Immature natural killer cell (primary cell): ENCODE measurements at regions not wholly inside any gene's neighbourhood (a gene's known extent, or its start where the extent isn't known, plus 50 kb on each side); places are given as distances from the start of the nearest gene placed in this dataset.

Source experiments
- DNase-seq, 3 donors: peaks; one replicate each; pipeline ENCODE4 v3.0.0; 2022; ENCODE audit warnings: mixed read lengths in 1 of 3
- H3K27ac Mint-ChIP-seq, 6 donors: one replicate each; pipeline ENCODE4 v1.8.0; 2020; ENCODE audit warnings: mixed read lengths in 6 of 6, mild to moderate bottlenecking in 5 of 6, inconsistent platforms in 4 of 6, moderate library complexity in 3 of 6
- H3K27me3 Mint-ChIP-seq, 3 donors: one replicate each; pipeline ENCODE4 v1.8.0; 2020 to 2021; ENCODE audit warnings: low read depth in 3 of 3, mild to moderate bottlenecking in 3 of 3, mixed read lengths in 3 of 3, moderate library complexity in 3 of 3, inconsistent platforms in 1 of 3
- H3K36me3 Mint-ChIP-seq, 3 donors: one replicate each; pipeline ENCODE4 v1.8.0; 2020; ENCODE audit warnings: mixed read lengths in 3 of 3, inconsistent platforms in 2 of 3, mild to moderate bottlenecking in 2 of 3
- H3K4me1 Mint-ChIP-seq, 2 donors: one replicate each; pipeline ENCODE4 v1.8.0; 2020; ENCODE audit warnings: inconsistent platforms in 2 of 2, mild to moderate bottlenecking in 2 of 2, mixed read lengths in 2 of 2, moderate library complexity in 1 of 2
- H3K4me3 Mint-ChIP-seq, 5 donors: one replicate each; pipeline ENCODE4 v1.8.0; 2020; ENCODE audit warnings: mild to moderate bottlenecking in 5 of 5, mixed read lengths in 5 of 5, inconsistent platforms in 3 of 5, moderate library complexity in 3 of 5
- H3K9me3 Mint-ChIP-seq, 6 donors: one replicate each; pipeline ENCODE4 v1.8.0; 2020; ENCODE audit warnings: mild to moderate bottlenecking in 6 of 6, mixed read lengths in 6 of 6, inconsistent platforms in 4 of 6, moderate library complexity in 3 of 6

DNA sequence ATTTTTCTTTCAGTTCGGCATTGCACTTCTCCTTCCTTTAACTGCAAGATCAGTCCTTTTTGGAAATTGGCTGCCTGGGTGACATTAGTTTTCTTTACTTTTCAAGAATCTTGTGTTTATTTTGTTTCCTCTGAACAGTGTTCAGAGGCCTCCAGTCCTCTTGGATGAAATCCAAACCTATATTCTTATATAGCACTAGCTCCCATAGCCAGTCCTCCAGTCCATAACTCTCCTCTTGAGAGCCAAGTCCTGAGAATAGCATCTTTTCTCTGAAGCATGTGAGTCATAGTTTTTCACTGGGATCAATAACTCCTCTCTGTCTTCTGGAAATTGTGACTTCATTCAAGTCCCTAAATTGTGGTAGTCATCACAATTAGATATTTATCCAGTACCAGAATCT, 357.5 kb downstream of the RAPGEF2 start:
- H3K4me1 Mint-ChIP-seq, result no peaks in the 10 kb centered on the region
- no peaks in the 10 kb centered on the region for H3K36me3 Mint-ChIP-seq
- no peak for DNase-seq
- peaks cover 0 to 6% (median 0%) of the 10 kb centered on the region in 3 donors for H3K27me3 Mint-ChIP-seq
- H3K9me3 Mint-ChIP-seq, result peaks cover 2 to 26% (median 12%) of the 10 kb centered on the region in 6 donors
- H3K4me3 Mint-ChIP-seq, result no peak overlapping the region
- H3K27ac Mint-ChIP-seq, result no peak overlapping the region

DNA sequence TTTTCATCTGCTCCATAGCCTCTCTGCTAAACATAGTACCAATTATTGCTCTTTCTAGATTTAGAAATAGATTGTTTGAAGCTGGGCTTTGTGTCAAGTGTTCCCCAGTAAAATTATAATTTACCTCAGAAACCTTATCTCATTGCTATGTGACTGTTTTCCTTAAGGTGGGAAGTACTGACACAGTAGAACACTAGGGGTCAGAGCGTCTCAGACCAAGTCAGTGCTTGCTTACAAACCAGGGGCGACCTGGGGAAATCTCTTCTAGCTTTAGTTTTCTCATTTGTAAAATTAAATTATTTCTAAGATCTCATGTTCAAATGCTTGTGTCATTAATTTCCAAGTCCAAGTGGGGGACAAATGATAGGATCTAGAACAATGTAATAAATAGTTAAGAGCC, 360.4 kb downstream of the RAPGEF2 start:
- peaks cover 3 to 26% (median 12%) of the 10 kb centered on the region in 6 donors for H3K9me3 Mint-ChIP-seq
- no peak overlapping the region for H3K27ac Mint-ChIP-seq
- DNase-seq, result no peak
- H3K4me1 Mint-ChIP-seq, result no peaks in the 10 kb centered on the region
- peaks cover 0 to 9% (median 4%) of the 10 kb centered on the region in 3 donors for H3K27me3 Mint-ChIP-seq
- H3K36me3 Mint-ChIP-seq, result no peaks in the 10 kb centered on the region
- H3K4me3 Mint-ChIP-seq, result no peak overlapping the region

DNA sequence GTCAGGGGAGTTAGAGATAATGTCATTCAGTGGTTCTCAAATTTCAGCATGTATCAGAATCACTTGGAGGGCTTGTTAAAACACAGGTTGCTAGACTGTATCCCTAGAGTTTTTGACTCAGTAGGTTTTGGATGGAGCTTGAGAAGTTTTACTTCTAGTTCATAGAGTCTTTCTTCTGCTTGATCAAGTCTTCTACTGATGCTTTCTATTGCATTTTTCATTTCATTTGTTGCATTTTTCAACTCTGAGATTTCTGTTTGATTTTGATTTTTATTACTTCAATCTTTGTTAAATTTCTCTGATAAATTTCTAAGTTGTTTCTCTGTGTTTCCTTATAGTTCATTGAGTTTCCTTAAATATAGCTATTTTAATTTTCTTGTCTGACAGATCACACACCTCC, 361.4 kb downstream of the RAPGEF2 start:
- Mint-ChIP-seq H3K27ac (no peak overlapping the region), H3K9me3 (peaks cover 3 to 26% (median 12%) of the 10 kb centered on the region in 6 donors), H3K4me3 (no peak overlapping the region), H3K4me1 (no peaks in the 10 kb centered on the region), H3K27me3 (peaks cover 0 to 10% (median 4%) of the 10 kb centered on the region in 3 donors), H3K36me3 (no peaks in the 10 kb centered on the region)
- DNase-seq, result no peak

DNA sequence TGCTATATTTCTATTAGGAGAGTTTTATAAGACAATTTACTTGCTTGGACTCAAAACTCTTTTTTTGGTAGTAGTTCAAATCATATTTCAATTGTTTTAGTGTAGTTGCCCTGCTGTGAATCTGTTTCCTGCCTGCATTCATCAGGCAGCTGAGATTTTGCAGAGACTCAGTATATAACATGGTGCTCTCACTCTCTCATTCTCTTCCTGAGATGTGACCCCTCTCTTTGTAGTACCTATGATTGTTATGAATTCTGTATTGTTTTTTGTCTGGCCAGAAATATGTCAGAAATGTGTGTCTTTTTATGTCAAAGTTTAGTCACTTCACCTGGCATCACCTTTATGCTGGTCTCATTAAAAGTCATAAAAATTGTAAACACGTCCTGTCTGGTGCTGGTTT, 374.0 kb downstream of the RAPGEF2 start:
- peaks cover 2 to 5% (median 4%) of the 10 kb centered on the region in 3 donors for H3K27me3 Mint-ChIP-seq

DNA sequence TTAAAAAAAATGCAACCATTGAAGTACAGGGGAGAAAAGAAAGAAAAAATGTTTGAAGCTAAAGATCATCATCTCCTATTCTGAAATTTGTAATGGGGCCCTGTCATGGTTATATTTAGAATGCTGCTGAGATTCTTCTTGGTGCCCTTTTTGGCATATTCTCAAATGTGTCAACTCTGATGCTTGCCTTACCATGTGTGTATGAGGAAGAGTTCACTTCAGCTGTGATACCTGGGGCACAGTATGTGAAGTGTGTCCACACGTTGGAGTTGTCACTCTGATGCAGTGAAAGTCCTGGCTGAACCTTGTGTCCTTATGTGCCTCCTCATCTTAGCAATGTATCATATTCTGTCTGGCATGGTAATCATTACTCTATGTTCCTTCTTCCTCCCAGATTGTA, 377.9 kb downstream of the RAPGEF2 start:
- Mint-ChIP-seq H3K4me3 (no peak overlapping the region), H3K27ac (no peak overlapping the region), H3K4me1 (no peaks in the 10 kb centered on the region)

More for the DNA sequence above, 374.0 kb downstream of the RAPGEF2 start:
- peaks cover 0 to 6% (median 0%) of the 10 kb centered on the region in 6 donors for H3K9me3 Mint-ChIP-seq
- no peak for DNase-seq
- no peak overlapping the region for H3K4me3 Mint-ChIP-seq
- no peaks in the 10 kb centered on the region for H3K4me1 Mint-ChIP-seq
- no peaks in the 10 kb centered on the region for H3K36me3 Mint-ChIP-seq
- H3K27ac Mint-ChIP-seq, result no peak overlapping the region

DNA sequence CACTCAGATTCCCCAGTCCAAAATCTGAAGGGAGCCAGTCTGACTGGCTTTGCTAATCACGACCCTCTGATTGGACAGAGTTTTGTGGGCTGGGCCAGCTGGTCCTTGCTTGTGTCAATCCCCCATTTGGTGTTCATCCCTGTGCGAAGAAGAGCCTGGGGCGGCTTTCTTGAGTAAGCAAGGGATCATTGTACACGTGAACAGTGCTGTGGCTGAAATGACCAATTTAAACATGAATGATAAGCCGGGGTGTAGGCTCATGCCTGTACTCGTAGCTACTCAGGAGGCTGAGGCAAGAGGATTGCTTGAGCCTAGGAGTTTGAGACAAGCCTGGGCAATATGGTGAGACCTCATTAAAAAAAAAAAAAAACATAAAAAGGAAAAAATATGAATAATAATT, 379.1 kb downstream of the RAPGEF2 start:
- peaks cover 2 to 8% (median 6%) of the 10 kb centered on the region in 3 donors for H3K27me3 Mint-ChIP-seq
- no peak overlapping the region for H3K4me3 Mint-ChIP-seq
- peaks cover 0 to 6% (median 0%) of the 10 kb centered on the region in 6 donors for H3K9me3 Mint-ChIP-seq
- no peaks in the 10 kb centered on the region for H3K4me1 Mint-ChIP-seq
- no peak overlapping the region for H3K27ac Mint-ChIP-seq
- no peak for DNase-seq
- no peaks in the 10 kb centered on the region for H3K36me3 Mint-ChIP-seq

More for the DNA sequence above, 377.9 kb downstream of the RAPGEF2 start:
- no peak for DNase-seq
- Mint-ChIP-seq H3K36me3 (no peaks in the 10 kb centered on the region), H3K27me3 (peaks cover 2 to 8% (median 6%) of the 10 kb centered on the region in 3 donors), H3K9me3 (peaks cover 0 to 6% (median 0%) of the 10 kb centered on the region in 6 donors)

DNA sequence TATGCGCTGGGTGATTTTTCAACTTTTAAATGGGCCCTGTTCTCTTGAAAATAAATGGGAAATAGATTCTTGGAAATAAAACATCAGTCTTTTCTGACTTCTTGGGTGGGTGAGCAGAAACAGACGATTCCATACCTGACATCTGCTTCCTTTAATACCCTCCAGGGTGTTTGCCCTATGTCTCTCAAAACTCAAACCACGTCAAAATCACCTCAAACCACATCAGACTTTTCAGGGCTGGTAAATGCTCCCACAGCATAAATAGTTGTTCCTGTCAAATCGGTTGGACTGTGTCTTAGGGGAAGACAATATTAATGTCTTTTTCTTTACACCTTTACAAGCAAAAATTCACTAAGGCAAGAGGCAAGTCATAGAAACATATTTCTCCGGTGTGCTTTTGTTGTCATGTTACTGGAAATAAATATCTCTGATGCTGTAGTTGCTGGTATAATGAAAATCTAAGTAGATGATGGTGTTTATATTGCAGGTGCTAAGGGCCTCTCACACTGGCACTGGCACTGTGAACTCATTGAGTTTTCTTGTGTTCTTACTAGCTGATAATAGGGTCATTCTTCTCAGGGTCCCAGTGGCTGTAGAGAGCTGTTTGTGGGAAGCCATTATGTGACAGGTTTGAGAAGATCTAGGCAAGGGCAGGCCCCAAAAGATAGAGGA, 380.4 kb downstream of the RAPGEF2 start:
- Mint-ChIP-seq H3K4me1 (no peaks in the 10 kb centered on the region), H3K9me3 (peaks cover 0 to 4% (median 0%) of the 10 kb centered on the region in 6 donors), H3K36me3 (no peaks in the 10 kb centered on the region), H3K4me3 (no peak overlapping the region), H3K27ac (no peak overlapping the region), H3K27me3 (peaks cover 2 to 7% (median 7%) of the 10 kb centered on the region in 3 donors)
- no peak for DNase-seq

DNA sequence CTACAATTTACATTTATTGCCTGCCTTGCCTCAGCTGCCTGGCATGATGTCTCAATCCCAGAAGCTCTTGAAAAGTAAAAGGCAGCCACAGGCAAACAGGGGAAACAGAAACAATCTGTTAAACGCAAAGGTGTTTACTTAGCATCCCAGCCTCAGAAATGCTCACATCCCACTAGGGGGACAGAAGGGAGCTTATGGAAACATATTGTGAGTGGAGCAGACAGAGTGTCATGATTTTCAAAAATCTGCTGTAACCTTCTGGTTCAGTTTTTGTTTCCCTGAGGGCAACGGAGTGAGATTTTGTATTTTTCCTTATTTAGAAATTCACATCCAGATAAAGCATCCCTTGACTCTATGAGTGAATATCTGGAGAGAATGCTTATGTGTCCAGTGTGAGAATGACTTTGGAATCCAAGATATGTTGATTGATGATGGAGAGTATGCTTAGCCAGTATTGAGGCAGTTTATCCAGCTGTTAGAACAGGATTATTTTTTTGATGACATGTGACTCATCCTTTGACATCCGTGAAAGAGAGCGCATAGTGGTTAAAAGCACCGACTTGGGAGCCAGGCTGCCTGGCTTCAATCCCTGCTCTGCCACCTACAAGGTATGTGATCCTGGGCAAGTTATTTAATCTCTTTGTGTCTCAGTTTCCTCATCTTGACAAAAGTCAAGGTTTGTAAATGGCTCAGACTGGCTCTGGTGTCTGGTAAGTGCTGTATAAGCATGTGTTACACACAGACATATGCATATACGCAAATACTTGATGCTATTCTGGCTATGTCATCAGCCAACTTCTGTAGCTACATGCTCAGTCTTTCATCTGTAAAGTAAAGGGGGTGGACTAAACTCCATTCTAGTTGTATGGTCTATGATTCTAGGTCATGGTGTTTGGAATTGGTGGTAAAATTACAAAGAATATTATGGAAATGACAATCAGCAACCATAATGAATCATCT, 381.2 kb downstream of the RAPGEF2 start:
- Mint-ChIP-seq H3K36me3 (no peaks in the 10 kb centered on the region), H3K4me1 (no peaks in the 10 kb centered on the region), H3K9me3 (peaks cover 0 to 4% (median 0%) of the 10 kb centered on the region in 6 donors), H3K27me3 (peaks cover 2 to 7% (median 7%) of the 10 kb centered on the region in 3 donors), H3K27ac (no peak overlapping the region), H3K4me3 (no peak overlapping the region)
- no peak for DNase-seq

DNA sequence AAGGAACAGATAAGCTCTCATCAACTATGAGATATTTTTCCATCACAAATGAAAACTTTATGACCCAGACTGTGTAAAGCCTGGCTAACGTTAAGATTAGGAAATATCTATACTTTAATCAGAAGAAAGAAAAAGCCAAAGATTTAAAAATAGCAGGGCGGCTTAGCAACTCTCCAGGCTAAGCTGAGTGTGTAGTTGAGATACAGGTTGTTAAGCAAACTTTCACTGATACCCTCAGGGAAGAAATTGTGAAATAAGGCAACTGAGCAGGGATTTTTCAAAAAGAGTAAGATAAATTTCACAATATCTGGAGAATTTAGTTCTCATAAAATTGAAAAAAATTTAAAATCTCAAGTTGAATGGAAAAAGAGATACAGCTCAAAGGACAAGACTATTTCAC, 382.0 kb downstream of the RAPGEF2 start:
- H3K4me3 Mint-ChIP-seq, result no peak overlapping the region
- H3K4me1 Mint-ChIP-seq, result no peaks in the 10 kb centered on the region
- no peak for DNase-seq
- H3K27ac Mint-ChIP-seq, result no peak overlapping the region
- peaks cover 2 to 7% (median 7%) of the 10 kb centered on the region in 3 donors for H3K27me3 Mint-ChIP-seq
- H3K9me3 Mint-ChIP-seq, result peaks cover 0 to 4% (median 0%) of the 10 kb centered on the region in 6 donors
- no peaks in the 10 kb centered on the region for H3K36me3 Mint-ChIP-seq

DNA sequence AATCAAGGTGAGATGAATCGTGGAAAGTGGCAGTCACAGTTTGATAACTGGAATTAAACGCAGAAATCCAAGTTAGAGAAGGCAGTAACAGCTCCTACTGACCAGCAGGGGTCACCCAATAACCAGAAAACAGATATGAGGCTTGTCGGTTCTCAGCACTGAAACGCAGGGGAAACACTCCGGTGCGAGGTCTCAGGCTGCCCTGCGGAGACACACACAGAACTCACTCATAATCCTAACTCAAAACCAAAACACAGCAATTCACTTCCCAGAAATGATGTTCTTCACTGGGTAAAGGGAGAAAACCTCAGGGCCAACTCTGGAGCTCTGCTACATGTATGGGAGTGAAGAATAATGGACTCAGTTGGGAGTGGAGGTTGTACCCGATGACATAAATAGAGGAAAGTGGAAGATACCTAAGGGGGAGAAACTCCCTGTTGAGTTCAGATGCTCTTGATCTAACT, 384.4 kb downstream of the RAPGEF2 start:
- Mint-ChIP-seq H3K36me3 (no peaks in the 10 kb centered on the region), H3K4me1 (no peaks in the 10 kb centered on the region), H3K27me3 (peaks cover 2 to 4% (median 4%) of the 10 kb centered on the region in 3 donors), H3K27ac (no peak overlapping the region), H3K9me3 (peaks cover 0 to 8% (median 0%) of the 10 kb centered on the region in 6 donors), H3K4me3 (no peak overlapping the region)
- peak in 2 of 3 donors; percentile 1 to 12 for DNase-seq

DNA sequence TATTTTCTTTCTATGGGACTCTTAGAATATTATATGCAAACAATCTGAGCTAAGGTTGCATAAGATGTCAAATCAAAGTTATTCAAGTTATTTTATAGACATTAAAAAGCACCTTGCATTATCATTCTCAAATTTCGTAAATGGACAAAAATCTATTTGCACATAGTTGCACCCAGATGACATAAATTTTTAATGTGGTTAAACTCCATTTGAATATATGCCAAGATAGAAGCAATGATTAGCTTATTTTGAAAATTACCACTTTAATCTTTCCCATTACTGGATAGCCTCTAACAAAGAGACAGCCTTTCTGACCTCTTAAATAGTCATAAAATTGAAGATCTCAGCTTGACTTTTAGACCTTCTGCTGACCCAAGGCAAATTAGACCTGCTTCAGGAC, 386.8 kb downstream of the RAPGEF2 start:
- DNase-seq, result no peak
- Mint-ChIP-seq H3K9me3 (peaks cover 0 to 8% (median 1%) of the 10 kb centered on the region in 6 donors), H3K27me3 (peaks cover 2 to 9% (median 4%) of the 10 kb centered on the region in 3 donors), H3K4me3 (no peak overlapping the region), H3K27ac (no peak overlapping the region), H3K4me1 (no peaks in the 10 kb centered on the region), H3K36me3 (no peaks in the 10 kb centered on the region)

DNA sequence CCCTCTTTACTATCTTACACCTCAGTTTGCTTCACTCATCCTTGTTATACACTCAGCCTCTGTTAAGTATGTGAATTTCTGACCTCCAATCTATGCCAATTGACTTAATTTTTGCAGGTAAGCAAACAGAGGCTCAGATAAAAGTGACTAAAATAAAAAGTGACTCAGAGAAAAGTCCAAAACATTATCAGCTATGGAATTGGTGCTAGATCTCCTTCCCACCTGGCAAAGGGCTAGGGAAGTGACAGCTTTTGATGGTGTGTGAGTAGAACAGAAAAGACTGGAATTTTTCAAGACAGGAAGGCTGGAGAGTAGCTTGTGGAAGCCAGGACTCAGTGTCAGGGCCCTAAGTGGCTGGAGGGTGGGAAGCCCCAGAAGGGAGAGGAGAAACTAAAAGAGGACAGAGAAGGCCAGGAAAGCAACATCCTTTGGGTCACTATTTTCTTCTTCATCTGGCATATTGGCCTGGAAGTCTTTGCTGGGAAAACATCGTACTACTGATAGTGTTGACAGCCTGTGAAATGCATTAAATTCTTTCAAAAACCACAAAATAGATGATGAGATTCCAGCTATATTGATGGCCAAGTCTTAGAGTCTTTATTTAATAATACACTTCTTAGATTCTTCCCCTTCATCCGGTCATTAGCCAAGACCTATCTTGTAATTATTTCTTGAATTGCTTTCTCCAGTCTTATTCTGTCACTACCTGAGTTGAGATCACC, 392.8 kb downstream of the RAPGEF2 start:
- no peak overlapping the region for H3K4me3 Mint-ChIP-seq
- H3K27me3 Mint-ChIP-seq, result peaks cover 0 to 5% (median 0%) of the 10 kb centered on the region in 3 donors
- no peaks in the 10 kb centered on the region for H3K36me3 Mint-ChIP-seq
- H3K9me3 Mint-ChIP-seq, result peaks cover 0 to 6% (median 1%) of the 10 kb centered on the region in 6 donors
- no peak for DNase-seq
- no peak overlapping the region for H3K27ac Mint-ChIP-seq
- H3K4me1 Mint-ChIP-seq, result no peaks in the 10 kb centered on the region

DNA sequence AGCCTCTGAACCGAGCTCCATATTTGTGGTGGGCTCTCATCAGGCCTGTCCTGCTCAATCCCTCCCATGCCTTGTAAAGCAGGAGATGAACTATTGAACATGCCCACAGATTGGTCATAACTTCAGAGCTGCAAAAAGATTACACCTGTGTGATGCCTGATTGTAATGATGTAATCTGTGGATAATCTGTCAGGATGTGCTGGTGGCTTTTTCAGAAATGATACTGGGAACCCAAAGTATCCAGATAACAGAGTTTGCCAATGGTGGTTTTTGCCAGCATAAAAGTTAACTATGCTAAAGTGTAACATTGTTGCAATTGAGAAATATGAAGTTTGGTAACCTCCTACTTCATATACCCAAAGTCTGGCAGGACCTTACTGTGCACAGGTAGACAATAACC, 393.4 kb downstream of the RAPGEF2 start:
- peaks cover 0 to 5% (median 0%) of the 10 kb centered on the region in 3 donors for H3K27me3 Mint-ChIP-seq
- no peak overlapping the region for H3K27ac Mint-ChIP-seq
- no peak for DNase-seq
- no peaks in the 10 kb centered on the region for H3K4me1 Mint-ChIP-seq
- peaks cover 0 to 5% (median under 1%) of the 10 kb centered on the region in 6 donors for H3K9me3 Mint-ChIP-seq
- no peak overlapping the region for H3K4me3 Mint-ChIP-seq
- no peaks in the 10 kb centered on the region for H3K36me3 Mint-ChIP-seq
